Thymus (tissue), 11 donors: ENCODE measurements at regions not wholly inside any gene's neighbourhood (a gene's known extent, or its start where the extent isn't known, plus 50 kb on each side); places are given as distances from the start of the nearest gene placed in this dataset.
"Not testable (repeated sequence)": the region's sequence is repeated elsewhere in the genome, so short reads cannot be mapped to it uniquely, and the experiment has no call there.

Experiments
- DNase-seq, 9 donors: peaks; one replicate each; pipeline ENCODE4 v3.0.0-alpha.2; 2013; ENCODE audit warnings: low spot score in 9 of 9, low read depth in 6 of 9, missing footprints in 1 of 9
- H3K27ac ChIP-seq, 2 donors: one replicate each; pipeline ENCODE4 v1.5.1; 2013; ENCODE audit warnings: control low read depth in 1 of 2, low read depth in 1 of 2, low read length in 1 of 2, mild to moderate bottlenecking in 1 of 2, moderate library complexity in 1 of 2
- H3K27me3 ChIP-seq, 2 donors: one replicate each; pipeline ENCODE4 v1.5.1; 2013; ENCODE audit warnings: low read length in 1 of 2; ENCODE audit not compliant: control insufficient read depth in 2 of 2, insufficient read depth in 1 of 2
- H3K36me3 ChIP-seq, 2 donors: one replicate each; pipeline ENCODE4 v1.5.1; 2013; ENCODE audit warnings: low read length in 1 of 2, mild to moderate bottlenecking in 1 of 2, moderate library complexity in 1 of 2; ENCODE audit not compliant: control insufficient read depth in 2 of 2, insufficient read depth in 2 of 2
- H3K4me1 ChIP-seq, 2 donors: one replicate each; pipeline ENCODE4 v1.5.1; 2013; ENCODE audit warnings: low read length in 2 of 2; ENCODE audit not compliant: control insufficient read depth in 2 of 2, insufficient read depth in 2 of 2
- H3K4me3 ChIP-seq, 2 donors: one replicate each; pipeline ENCODE4 v1.5.1; 2013; ENCODE audit warnings: low read length in 2 of 2, control low read depth in 1 of 2, mild to moderate bottlenecking in 1 of 2
- H3K9me3 ChIP-seq, 2 donors: one replicate each; pipeline ENCODE4 v1.5.1; 2013; ENCODE audit warnings: low read length in 1 of 2, mild to moderate bottlenecking in 1 of 2; ENCODE audit not compliant: control insufficient read depth in 2 of 2, insufficient read depth in 1 of 2
- WGBS: extraction: QIAGEN DNeasy Blood & Tissue Kit; methylation state at CpG from one replicate; pipeline ENCODE4 v1.1.7; 2013; 5-methylcytosine and 5-hydroxymethylcytosine counted together
- donor health status: healthy.

GRCh38 chr4:66565801-66566200 lies 895.5 kb upstream of the EPHA5 start:
- no peak overlapping the region for H3K27ac ChIP-seq
- no peak for DNase-seq
- no peaks in the 10 kb centered on the region for H3K36me3 ChIP-seq
- no peak overlapping the region for H3K4me3 ChIP-seq
- H3K27me3 ChIP-seq: no peaks in the 10 kb centered on the region
- peaks cover 0 to 2% of the 10 kb centered on the region in 2 donors for H3K9me3 ChIP-seq
- H3K4me1 ChIP-seq: no peaks in the 10 kb centered on the region

- Histone ChIP-seq H3K27me3 (no peaks in the 10 kb centered on the region), H3K4me1 (no peaks in the 10 kb centered on the region), H3K27ac (no peak overlapping the region), H3K9me3 (peaks cover 0 to 2% of the 10 kb centered on the region in 2 donors), H3K36me3 (no peaks in the 10 kb centered on the region), H3K4me3 (no peak overlapping the region)
- no peak for DNase-seq
- WGBS: 94% methylated on average over 12 of the region's 12 CpGs
These were observed 894.8 kb upstream of the EPHA5 start for GRCh38 chr4:66564901-66565651.

- H3K36me3 ChIP-seq: no peaks in the 10 kb centered on the region
- H3K4me1 ChIP-seq: no peaks in the 10 kb centered on the region
- no peak for DNase-seq
- H3K27ac ChIP-seq: no peak overlapping the region
- H3K27me3 ChIP-seq: no peaks in the 10 kb centered on the region
- H3K9me3 ChIP-seq: peaks cover 0 to 2% of the 10 kb centered on the region in 2 donors
- H3K4me3 ChIP-seq: no peak overlapping the region
These were observed 892.1 kb upstream of the EPHA5 start for GRCh38 chr4:66562276-66562806.

GRCh38 chr4:66561465-66562053 lies 891.3 kb upstream of the EPHA5 start:
- H3K36me3 ChIP-seq: not testable (repeated sequence)

GRCh38 chr4:66558651-66559050 lies 888.4 kb upstream of the EPHA5 start:
- no peak overlapping the region for H3K27ac ChIP-seq
- no peaks in the 10 kb centered on the region for H3K36me3 ChIP-seq
- DNase-seq: no peak

More at GRCh38 chr4:66561465-66562053, 891.3 kb upstream of the EPHA5 start:
- not testable (repeated sequence) for H3K4me1 ChIP-seq, H3K27ac ChIP-seq, DNase-seq, H3K27me3 ChIP-seq, H3K9me3 ChIP-seq, H3K4me3 ChIP-seq
- 96% methylated on average over 42 of the region's 42 CpGs for WGBS

GRCh38 chr4:66556651-66557278 lies 886.5 kb upstream of the EPHA5 start:
- DNase-seq: no peak
- 89% methylated on average over 10 of the region's 10 CpGs for WGBS
- Histone ChIP-seq H3K36me3 (no peaks in the 10 kb centered on the region), H3K9me3 (peaks cover 0 to 5% of the 10 kb centered on the region in 2 donors), H3K4me3 (no peak overlapping the region), H3K4me1 (no peaks in the 10 kb centered on the region), H3K27me3 (no peaks in the 10 kb centered on the region), H3K27ac (no peak overlapping the region)

More at GRCh38 chr4:66558651-66559050, 888.4 kb upstream of the EPHA5 start:
- Histone ChIP-seq H3K4me1 (no peaks in the 10 kb centered on the region), H3K9me3 (peaks cover 0 to 5% of the 10 kb centered on the region in 2 donors), H3K27me3 (no peaks in the 10 kb centered on the region), H3K4me3 (no peak overlapping the region)

GRCh38 chr4:66555301-66555700 lies 885.0 kb upstream of the EPHA5 start:
- no peaks in the 10 kb centered on the region for H3K4me1 ChIP-seq
- H3K36me3 ChIP-seq: no peaks in the 10 kb centered on the region
- no peak for DNase-seq
- WGBS: 91% methylated on average over 2 of the region's 2 CpGs
- no peak overlapping the region for H3K27ac ChIP-seq
- no peak overlapping the region for H3K4me3 ChIP-seq
- H3K9me3 ChIP-seq: peaks cover 0 to 3% of the 10 kb centered on the region in 2 donors
- no peaks in the 10 kb centered on the region for H3K27me3 ChIP-seq

- H3K36me3 ChIP-seq: no peaks in the 10 kb centered on the region
- WGBS: 63% methylated on average over 2 of the region's 2 CpGs
These were observed 884.5 kb upstream of the EPHA5 start for GRCh38 chr4:66554826-66555225.

GRCh38 chr4:66545301-66545700 lies 875.0 kb upstream of the EPHA5 start:
- DNase-seq, H3K9me3 ChIP-seq, H3K4me3 ChIP-seq, H3K4me1 ChIP-seq, H3K36me3 ChIP-seq, H3K27ac ChIP-seq, H3K27me3 ChIP-seq: not testable (repeated sequence)
- WGBS: 97% methylated on average over 11 of the region's 11 CpGs

More at GRCh38 chr4:66554826-66555225, 884.5 kb upstream of the EPHA5 start:
- no peak for DNase-seq
- Histone ChIP-seq H3K4me1 (no peaks in the 10 kb centered on the region), H3K27ac (no peak overlapping the region), H3K4me3 (no peak overlapping the region), H3K9me3 (peaks cover 0 to 3% of the 10 kb centered on the region in 2 donors), H3K27me3 (no peaks in the 10 kb centered on the region)
